HL-60 (cell line): ENCODE measurements at regions not wholly inside any gene's neighbourhood (a gene's known extent, or its start where the extent isn't known, plus 50 kb on each side); places are given as distances from the start of the nearest gene placed in this dataset.

Source experiments
- POLR2AphosphoS5 ChIP-seq: IDR thresholded peaks from 2 replicates; pipeline ENCODE4 v1.6.1; 2012; ENCODE audit warnings: low read depth
- REST ChIP-seq: IDR thresholded peaks from 2 replicates; pipeline ENCODE4 v1.6.1; 2012; ENCODE audit warnings: low read depth; ENCODE audit not compliant: insufficient replicate concordance
- SPI1 ChIP-seq: IDR thresholded peaks from 2 replicates; pipeline ENCODE4 v1.6.1; 2012; ENCODE audit warnings: low read depth, mild to moderate bottlenecking, borderline replicate concordance
- TF ChIP-seq, protein P1 (sequence below): IDR thresholded peaks from one replicate; pipeline ENCODE4 v1.5.1; 2011; ENCODE audit warnings: low read length, control low read depth, inconsistent platforms; ENCODE audit not compliant: insufficient read depth

DNA sequence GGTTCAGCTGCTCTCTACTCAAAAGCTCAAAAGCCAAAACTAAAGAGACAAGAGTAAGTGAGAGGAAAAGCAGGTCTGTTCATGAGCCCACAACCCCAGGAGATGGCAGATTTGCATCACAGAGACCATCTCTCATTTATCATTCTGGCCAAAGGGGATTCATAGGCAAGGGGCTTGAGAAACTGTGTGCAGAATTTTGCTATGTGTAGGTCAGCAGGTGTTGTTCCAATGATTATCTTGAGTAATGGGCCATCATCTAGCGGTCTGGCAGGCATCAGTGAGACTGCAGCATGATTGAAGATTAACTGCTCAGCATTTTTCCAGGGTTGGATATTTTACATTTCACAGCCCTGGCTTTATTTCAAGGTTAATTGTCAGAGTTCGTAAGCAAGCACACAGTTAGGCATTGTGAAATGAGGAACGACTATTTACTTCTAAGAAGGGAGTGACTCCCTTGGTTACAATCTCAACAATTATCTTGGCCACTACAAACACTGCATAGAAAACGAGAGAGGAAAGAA, 1204.6 kb upstream of the TMPRSS15 start:
- TF ChIP-seq, protein P1, sequence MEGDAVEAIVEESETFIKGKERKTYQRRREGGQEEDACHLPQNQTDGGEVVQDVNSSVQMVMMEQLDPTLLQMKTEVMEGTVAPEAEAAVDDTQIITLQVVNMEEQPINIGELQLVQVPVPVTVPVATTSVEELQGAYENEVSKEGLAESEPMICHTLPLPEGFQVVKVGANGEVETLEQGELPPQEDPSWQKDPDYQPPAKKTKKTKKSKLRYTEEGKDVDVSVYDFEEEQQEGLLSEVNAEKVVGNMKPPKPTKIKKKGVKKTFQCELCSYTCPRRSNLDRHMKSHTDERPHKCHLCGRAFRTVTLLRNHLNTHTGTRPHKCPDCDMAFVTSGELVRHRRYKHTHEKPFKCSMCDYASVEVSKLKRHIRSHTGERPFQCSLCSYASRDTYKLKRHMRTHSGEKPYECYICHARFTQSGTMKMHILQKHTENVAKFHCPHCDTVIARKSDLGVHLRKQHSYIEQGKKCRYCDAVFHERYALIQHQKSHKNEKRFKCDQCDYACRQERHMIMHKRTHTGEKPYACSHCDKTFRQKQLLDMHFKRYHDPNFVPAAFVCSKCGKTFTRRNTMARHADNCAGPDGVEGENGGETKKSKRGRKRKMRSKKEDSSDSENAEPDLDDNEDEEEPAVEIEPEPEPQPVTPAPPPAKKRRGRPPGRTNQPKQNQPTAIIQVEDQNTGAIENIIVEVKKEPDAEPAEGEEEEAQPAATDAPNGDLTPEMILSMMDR, result no peak
- TF ChIP-seq POLR2AphosphoS5, result no peak
- no peak for TF ChIP-seq REST
- no peak for TF ChIP-seq SPI1
